ENCODE measurements at regions not wholly inside any gene's neighbourhood (a gene's known extent, or its start where the extent isn't known, plus 50 kb on each side); places are given as distances from the start of the nearest gene placed in this dataset.

DNA sequence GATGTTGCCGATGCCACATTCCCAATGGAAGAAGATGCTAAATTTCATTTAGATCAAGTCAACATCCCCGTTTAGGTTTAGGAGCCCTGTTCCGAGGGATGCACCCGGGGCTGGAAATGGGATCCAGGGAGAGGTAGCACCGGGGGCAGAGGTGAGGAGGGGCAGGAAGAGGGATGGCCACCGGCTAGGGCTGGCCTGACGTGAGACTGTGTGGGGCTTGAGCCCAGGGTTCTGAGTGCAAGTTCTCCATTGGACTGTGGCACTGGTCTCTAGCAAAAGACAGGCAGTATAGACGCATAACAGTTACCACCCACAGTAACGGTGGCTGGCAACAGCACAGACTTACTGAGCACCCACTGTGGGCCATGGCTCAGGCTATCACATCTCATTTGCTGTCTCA, 209.0 kb upstream of the MVB12B start:
- H3K27me3 ChIP-seq (ENCODE audit: control insufficient read depth, extremely low read depth, insufficient read depth, low read length) = peaks cover 12% of the 10 kb centered on the region
- H3K9me1 ChIP-seq (ENCODE audit: control insufficient read depth, extremely low read depth, insufficient read depth, low read length) = no peaks in the 10 kb centered on the region
- TF ChIP-seq, protein P1, sequence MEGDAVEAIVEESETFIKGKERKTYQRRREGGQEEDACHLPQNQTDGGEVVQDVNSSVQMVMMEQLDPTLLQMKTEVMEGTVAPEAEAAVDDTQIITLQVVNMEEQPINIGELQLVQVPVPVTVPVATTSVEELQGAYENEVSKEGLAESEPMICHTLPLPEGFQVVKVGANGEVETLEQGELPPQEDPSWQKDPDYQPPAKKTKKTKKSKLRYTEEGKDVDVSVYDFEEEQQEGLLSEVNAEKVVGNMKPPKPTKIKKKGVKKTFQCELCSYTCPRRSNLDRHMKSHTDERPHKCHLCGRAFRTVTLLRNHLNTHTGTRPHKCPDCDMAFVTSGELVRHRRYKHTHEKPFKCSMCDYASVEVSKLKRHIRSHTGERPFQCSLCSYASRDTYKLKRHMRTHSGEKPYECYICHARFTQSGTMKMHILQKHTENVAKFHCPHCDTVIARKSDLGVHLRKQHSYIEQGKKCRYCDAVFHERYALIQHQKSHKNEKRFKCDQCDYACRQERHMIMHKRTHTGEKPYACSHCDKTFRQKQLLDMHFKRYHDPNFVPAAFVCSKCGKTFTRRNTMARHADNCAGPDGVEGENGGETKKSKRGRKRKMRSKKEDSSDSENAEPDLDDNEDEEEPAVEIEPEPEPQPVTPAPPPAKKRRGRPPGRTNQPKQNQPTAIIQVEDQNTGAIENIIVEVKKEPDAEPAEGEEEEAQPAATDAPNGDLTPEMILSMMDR (optimal IDR thresholded peaks at IDR 0.05 in 1 of 3, IDR thresholded peaks at IDR 0.05 in 1 of 3, conservative IDR thresholded peaks at IDR 0.05 in 1 of 3; ENCODE audit: extremely low read depth in 1 of 3, insufficient read depth in 2 of 3, low read length in 3 of 3) = no peak
- H2AFZ ChIP-seq (ENCODE audit: control insufficient read depth, low read length) = no peak overlapping the region
- no peak for DNase-seq (ENCODE audit: low read depth, low spot score)
- dilution Hi-C loops (cut with MboI; ENCODE audit: extremely low pct_ligation_motif_present, low sequenced_read_pairs) = no loop called here
- FAIRE-seq = no peak
- no peaks in the 10 kb centered on the region for H3K4me1 ChIP-seq (ENCODE audit: control insufficient read depth, extremely low read depth, insufficient read depth, low read length)
- no peaks in the 10 kb centered on the region for H3K79me2 ChIP-seq (ENCODE audit: control insufficient read depth, insufficient read depth, low read length)
- H3K4me2 ChIP-seq (ENCODE audit: control insufficient read depth, extremely low read depth, insufficient read depth, low read depth, low read length) = no peak overlapping the region
- no peak overlapping the region for H3K4me3 ChIP-seq (ENCODE audit: control insufficient read depth in 2 of 3, extremely low read depth in 1 of 3, insufficient read depth in 2 of 3, low read depth in 1 of 3, low read length in 3 of 3)
- no peaks in the 10 kb centered on the region for H3K9me3 ChIP-seq (ENCODE audit: control insufficient read depth, low read depth, low read length)
- H4K20me1 ChIP-seq (ENCODE audit: control insufficient read depth, extremely low read depth, insufficient read depth, low read length) = no peaks in the 10 kb centered on the region
- H3K36me3 ChIP-seq (ENCODE audit: control insufficient read depth in 2 of 2, extremely low read depth in 1 of 2, insufficient read depth in 2 of 2, low read length in 2 of 2) = no peaks in the 10 kb centered on the region
- no peak overlapping the region for H3K27ac ChIP-seq (ENCODE audit: control insufficient read depth, insufficient read depth, low read length)
- no peak overlapping the region for H3K9ac ChIP-seq (ENCODE audit: control insufficient read depth, extremely low read depth, insufficient read depth, low read length)

DNA sequence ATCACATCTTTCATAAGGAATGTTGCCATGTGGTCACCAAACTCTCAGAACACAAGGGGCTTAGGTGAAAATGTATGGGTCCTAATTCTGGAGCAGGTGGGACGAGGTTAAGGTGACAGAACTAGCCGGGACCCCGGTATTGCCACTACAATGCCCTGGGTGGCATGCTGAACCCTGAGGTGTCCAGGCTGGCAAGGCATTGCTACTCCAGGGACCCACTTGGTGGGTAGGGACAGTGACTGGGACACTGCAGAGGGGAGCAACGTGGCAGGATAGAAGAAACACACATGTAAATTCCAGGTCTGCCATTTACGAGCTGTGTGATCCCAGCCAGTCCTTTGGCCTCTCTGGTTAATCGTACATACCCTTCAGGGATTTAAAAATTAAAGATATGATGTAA, 206.9 kb upstream of the MVB12B start:
- H3K9me3 ChIP-seq (ENCODE audit: control insufficient read depth, low read depth, low read length) = no peaks in the 10 kb centered on the region
- DNase-seq (ENCODE audit: low read depth, low spot score) = no peak
- H3K9ac ChIP-seq (ENCODE audit: control insufficient read depth, extremely low read depth, insufficient read depth, low read length) = no peak overlapping the region
- H3K4me2 ChIP-seq (ENCODE audit: control insufficient read depth, extremely low read depth, insufficient read depth, low read depth, low read length) = no peak overlapping the region
- TF ChIP-seq, protein P1 (optimal IDR thresholded peaks at IDR 0.05 in 1 of 3, IDR thresholded peaks at IDR 0.05 in 1 of 3, conservative IDR thresholded peaks at IDR 0.05 in 1 of 3; ENCODE audit: extremely low read depth in 1 of 3, insufficient read depth in 2 of 3, low read length in 3 of 3) = no peak
- TF ChIP-seq EZH2 (IDR thresholded peaks at IDR 0.05; ENCODE audit: low read length) = no peak
- H3K9me1 ChIP-seq (ENCODE audit: control insufficient read depth, extremely low read depth, insufficient read depth, low read length) = no peaks in the 10 kb centered on the region
- H2AFZ ChIP-seq (ENCODE audit: control insufficient read depth, low read length) = no peak overlapping the region
- H3K4me3 ChIP-seq (ENCODE audit: control insufficient read depth in 2 of 3, extremely low read depth in 1 of 3, insufficient read depth in 2 of 3, low read depth in 1 of 3, low read length in 3 of 3) = no peak overlapping the region
- no peaks in the 10 kb centered on the region for H3K79me2 ChIP-seq (ENCODE audit: control insufficient read depth, insufficient read depth, low read length)
- H3K27me3 ChIP-seq (ENCODE audit: control insufficient read depth, extremely low read depth, insufficient read depth, low read length) = peaks cover 19% of the 10 kb centered on the region
- H4K20me1 ChIP-seq (ENCODE audit: control insufficient read depth, extremely low read depth, insufficient read depth, low read length) = no peaks in the 10 kb centered on the region
- H3K36me3 ChIP-seq (ENCODE audit: control insufficient read depth in 2 of 2, extremely low read depth in 1 of 2, insufficient read depth in 2 of 2, low read length in 2 of 2) = no peaks in the 10 kb centered on the region
- no peak for FAIRE-seq
- dilution Hi-C loops (cut with MboI; ENCODE audit: extremely low pct_ligation_motif_present, low sequenced_read_pairs) = no loop called here
- H3K27ac ChIP-seq (ENCODE audit: control insufficient read depth, insufficient read depth, low read length) = no peak overlapping the region
- H3K4me1 ChIP-seq (ENCODE audit: control insufficient read depth, extremely low read depth, insufficient read depth, low read length) = no peaks in the 10 kb centered on the region
